BE2C (cell line): ENCODE measurements at regions not wholly inside any gene's neighbourhood (a gene's known extent, or its start where the extent isn't known, plus 50 kb on each side); places are given as distances from the start of the nearest gene placed in this dataset.

Experiments
- DNase-seq: peaks from one replicate; pipeline ENCODE4 v3.0.0-alpha.2; 2020
- H3K27me3 ChIP-seq: fragments of 250-450 bp; sonication (Bioruptor Pico); 2 replicates; pipeline ENCODE4 v1.5.1; 2020; ENCODE audit warnings: mild to moderate bottlenecking
- H3K36me3 ChIP-seq: fragments of 250-450 bp; sonication (Bioruptor Pico); 2 replicates; pipeline ENCODE4 v1.5.1; 2020; ENCODE audit warnings: mild to moderate bottlenecking
- H3K4me1 ChIP-seq: fragments of 250-450 bp; sonication (Bioruptor Pico); 2 replicates; pipeline ENCODE4 v1.5.1; 2020
- H3K4me3 ChIP-seq: 2 replicates; pipeline ENCODE4 v1.5.1; 2011; ENCODE audit warnings: low read depth, low read length
- H3K9me3 ChIP-seq: fragments of 250-450 bp; sonication (Bioruptor Pico); 2 replicates; pipeline ENCODE4 v1.5.1; 2020
- CTCF ChIP-seq: IDR thresholded peaks from 2 replicates; pipeline ENCODE4 v1.5.1; 2012; ENCODE audit warnings: mild to moderate bottlenecking, low read depth, low read length

- TF ChIP-seq CTCF, result no peak
These were observed 208.4 kb upstream of the HTR1E start for GRCh38 chr6:86728976-86729375.

GRCh38 chr6:86724695-86725094, 212.6 kb upstream of the HTR1E start:
- no peak for TF ChIP-seq CTCF
- no peaks in the 10 kb centered on the region for H3K4me1 ChIP-seq
- no peak overlapping the region for H3K4me3 ChIP-seq

More at GRCh38 chr6:86728976-86729375, 208.4 kb upstream of the HTR1E start:
- no peak overlapping the region for H3K4me3 ChIP-seq
- H3K27me3 ChIP-seq, result no peaks in the 10 kb centered on the region
- no peaks in the 10 kb centered on the region for H3K9me3 ChIP-seq
- DNase-seq, result no peak
- no peaks in the 10 kb centered on the region for H3K4me1 ChIP-seq
- H3K36me3 ChIP-seq, result no peaks in the 10 kb centered on the region

GRCh38 chr6:86723729-86724128, 213.6 kb upstream of the HTR1E start:
- TF ChIP-seq CTCF, result no peak
- Histone ChIP-seq H3K4me1 (no peaks in the 10 kb centered on the region), H3K9me3 (no peaks in the 10 kb centered on the region), H3K27me3 (no peaks in the 10 kb centered on the region), H3K4me3 (no peak overlapping the region), H3K36me3 (no peaks in the 10 kb centered on the region)
- no peak for DNase-seq

More at GRCh38 chr6:86724695-86725094, 212.6 kb upstream of the HTR1E start:
- H3K27me3 ChIP-seq, result no peaks in the 10 kb centered on the region
- no peaks in the 10 kb centered on the region for H3K9me3 ChIP-seq
- DNase-seq, result no peak
- no peaks in the 10 kb centered on the region for H3K36me3 ChIP-seq

- Histone ChIP-seq H3K36me3 (no peaks in the 10 kb centered on the region), H3K9me3 (no peaks in the 10 kb centered on the region), H3K4me3 (no peak overlapping the region), H3K27me3 (no peaks in the 10 kb centered on the region), H3K4me1 (no peaks in the 10 kb centered on the region)
- no peak for TF ChIP-seq CTCF
- DNase-seq, result no peak
These were observed 214.2 kb upstream of the HTR1E start for GRCh38 chr6:86723151-86723550.

- Histone ChIP-seq H3K36me3 (no peaks in the 10 kb centered on the region), H3K4me1 (no peaks in the 10 kb centered on the region), H3K9me3 (no peaks in the 10 kb centered on the region), H3K4me3 (no peak overlapping the region), H3K27me3 (no peaks in the 10 kb centered on the region)
- no peak for TF ChIP-seq CTCF
- no peak for DNase-seq
These were observed 215.2 kb upstream of the HTR1E start for GRCh38 chr6:86722131-86722530.

GRCh38 chr6:86715676-86716075, 221.7 kb upstream of the HTR1E start:
- H3K4me1 ChIP-seq, result no peaks in the 10 kb centered on the region
- H3K4me3 ChIP-seq, result no peak overlapping the region
- H3K36me3 ChIP-seq, result no peaks in the 10 kb centered on the region
- no peaks in the 10 kb centered on the region for H3K27me3 ChIP-seq
- TF ChIP-seq CTCF, result no peak
- DNase-seq, result no peak
- H3K9me3 ChIP-seq, result no peaks in the 10 kb centered on the region
